Transverse colon (tissue), 3 donors: ENCODE measurements at regions not wholly inside any gene's neighbourhood (a gene's known extent, or its start where the extent isn't known, plus 50 kb on each side); places are given as distances from the start of the nearest gene placed in this dataset.

Experiments used
- CTCF ChIP-seq, 5 experiments: fragments of 200-600 bp in 3 of 5; fragments of 450-650 bp in 2 of 5; sonication (generic) in 3 of 5; IDR thresholded peaks; 1 replicate in 2 of 5; 2 replicates in 3 of 5; pipeline ENCODE4 v1.5.1; 2016 to 2017; ENCODE audit warnings: antibody characterized with exemption in 5 of 5, inconsistent platforms in 3 of 5, mild to moderate bottlenecking in 2 of 5, moderate library complexity in 1 of 5
- EP300 ChIP-seq: sonication (generic); formaldehyde crosslinking; IDR thresholded peaks from one replicate; pipeline ENCODE4 v1.6.1; 2017; ENCODE audit warnings: antibody characterized with exemption, low read depth
- POLR2A ChIP-seq: fragments of 450-650 bp; IDR thresholded peaks from one replicate; pipeline ENCODE4 v1.6.1; 2016; ENCODE audit warnings: antibody characterized with exemption, mild to moderate bottlenecking, moderate library complexity

GRCh38 chr2:180676520-180677025 lies 303.8 kb upstream of the UBE2E3 start:
- TF ChIP-seq CTCF (IDR thresholded peaks at IDR 0.05) (no peak), POLR2A (no peak), EP300 (no peak)
